Psoas muscle (tissue), 7 donors: ENCODE measurements at regions not wholly inside any gene's neighbourhood (a gene's known extent, or its start where the extent isn't known, plus 50 kb on each side); places are given as distances from the start of the nearest gene placed in this dataset.

ENCODE experiments used
- ATAC-seq, 4 donors: fragments of 200-7000 bp; cut with Tn5 transposase; one replicate each; pipeline ENCODE4 v1.9.1; 2020; ENCODE audit warnings: moderate library complexity in 3 of 4, mild to moderate bottlenecking in 2 of 4
- DNase-seq, 2 donors: peaks; one replicate each; pipeline ENCODE4 v3.0.0-alpha.2; 2020
- H3K27ac ChIP-seq: fragments of 200-600 bp; one replicate; pipeline ENCODE4 v1.8.0; 2022
- H3K27me3 ChIP-seq, 3 donors: fragments of 200-600 bp in 1 of 3; one replicate each; pipeline versions ENCODE4 v1.6.1 to v1.8.0; 2013 to 2022; ENCODE audit warnings: low read length in 2 of 3, mild to moderate bottlenecking in 2 of 3, moderate library complexity in 1 of 3; ENCODE audit not compliant: insufficient read depth in 3 of 3
- H3K36me3 ChIP-seq, 2 donors: fragments of 200-600 bp in 1 of 2; one replicate each; pipeline versions ENCODE4 v1.6.1 to v1.8.0; 2013 to 2022; ENCODE audit warnings: low read depth in 1 of 2, mild to moderate bottlenecking in 1 of 2, moderate library complexity in 1 of 2; ENCODE audit not compliant: insufficient read depth in 1 of 2
- H3K4me1 ChIP-seq: fragments of 200-600 bp; one replicate; pipeline ENCODE4 v1.8.0; 2022
- H3K4me3 ChIP-seq: fragments of 200-600 bp; one replicate; pipeline ENCODE4 v1.8.0; 2022; ENCODE audit warnings: mild to moderate bottlenecking
- H3K9me3 ChIP-seq: fragments of 200-600 bp; one replicate; pipeline ENCODE4 v1.8.0; 2022
- WGBS, 3 donors: extraction: QIAGEN DNeasy Blood & Tissue Kit; methylation state at CpG; one replicate each; pipeline versions ENCODE4 v1.1.6 to v1.1.7; 2013; 5-methylcytosine and 5-hydroxymethylcytosine counted together
- intact Hi-C, 2 donors: fragments of 100-400 bp; cut with DNase I; formaldehyde crosslinking; loops; one replicate each; pipeline versions ENCODE4 v1.11.0 to v1.14.2; 2022
- TF ChIP-seq, protein P1 (sequence below): fragments of 200-600 bp; IDR thresholded peaks from one replicate; pipeline ENCODE4 v1.8.0; 2022; ENCODE audit warnings: antibody characterized with exemption
- donor health status: healthy with polysubstance abuse.
- donor health status: DM: no; HTN: no; CAD: no; lungs with moderate emphysema.
- donor health status: Bipolar disorder and iron deficiency.
- donor health status: healthy.
- donor health status: DM: yes; HTN: yes; CAD: no.
- donor health status: DM: no; HTN: no; CAD: no.
- donor health status: DM: yes; HTN: yes; CAD: no.

DNA sequence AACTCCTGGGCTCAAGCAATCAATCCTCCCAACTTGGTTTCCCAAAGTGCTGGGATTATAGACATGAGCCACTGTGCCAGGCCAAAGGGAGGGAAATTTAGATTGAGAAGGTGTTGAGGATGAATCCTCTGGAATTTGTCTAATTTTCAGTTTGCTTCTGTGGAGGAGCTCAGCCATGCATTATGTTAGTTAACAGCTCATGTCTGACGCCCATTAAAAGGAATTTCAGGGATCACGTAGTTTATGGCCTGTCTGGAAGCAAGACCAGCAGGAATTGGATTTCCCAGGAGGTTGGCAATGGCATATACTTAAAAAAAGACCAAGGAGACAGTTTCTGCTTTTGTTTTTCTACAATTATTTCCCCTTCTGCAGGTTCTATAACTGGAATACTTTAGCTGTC is 165.7 kb downstream of the OTUD1 start:
- H3K4me1 ChIP-seq: no peaks in the 10 kb centered on the region
- DNase-seq: no peak
- TF ChIP-seq, protein P1, sequence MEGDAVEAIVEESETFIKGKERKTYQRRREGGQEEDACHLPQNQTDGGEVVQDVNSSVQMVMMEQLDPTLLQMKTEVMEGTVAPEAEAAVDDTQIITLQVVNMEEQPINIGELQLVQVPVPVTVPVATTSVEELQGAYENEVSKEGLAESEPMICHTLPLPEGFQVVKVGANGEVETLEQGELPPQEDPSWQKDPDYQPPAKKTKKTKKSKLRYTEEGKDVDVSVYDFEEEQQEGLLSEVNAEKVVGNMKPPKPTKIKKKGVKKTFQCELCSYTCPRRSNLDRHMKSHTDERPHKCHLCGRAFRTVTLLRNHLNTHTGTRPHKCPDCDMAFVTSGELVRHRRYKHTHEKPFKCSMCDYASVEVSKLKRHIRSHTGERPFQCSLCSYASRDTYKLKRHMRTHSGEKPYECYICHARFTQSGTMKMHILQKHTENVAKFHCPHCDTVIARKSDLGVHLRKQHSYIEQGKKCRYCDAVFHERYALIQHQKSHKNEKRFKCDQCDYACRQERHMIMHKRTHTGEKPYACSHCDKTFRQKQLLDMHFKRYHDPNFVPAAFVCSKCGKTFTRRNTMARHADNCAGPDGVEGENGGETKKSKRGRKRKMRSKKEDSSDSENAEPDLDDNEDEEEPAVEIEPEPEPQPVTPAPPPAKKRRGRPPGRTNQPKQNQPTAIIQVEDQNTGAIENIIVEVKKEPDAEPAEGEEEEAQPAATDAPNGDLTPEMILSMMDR: no peak
- no peak for ATAC-seq
- no peak overlapping the region for H3K4me3 ChIP-seq
- no peak overlapping the region for H3K27ac ChIP-seq
- intact Hi-C loops: no loop called here
- 12 to 35% (median 22%) methylated on average over 2 of the region's 2 CpGs for WGBS, 3 donors
- H3K36me3 ChIP-seq: no peaks in the 10 kb centered on the region
- no peaks in the 10 kb centered on the region for H3K9me3 ChIP-seq
- H3K27me3 ChIP-seq: no peaks in the 10 kb centered on the region

DNA sequence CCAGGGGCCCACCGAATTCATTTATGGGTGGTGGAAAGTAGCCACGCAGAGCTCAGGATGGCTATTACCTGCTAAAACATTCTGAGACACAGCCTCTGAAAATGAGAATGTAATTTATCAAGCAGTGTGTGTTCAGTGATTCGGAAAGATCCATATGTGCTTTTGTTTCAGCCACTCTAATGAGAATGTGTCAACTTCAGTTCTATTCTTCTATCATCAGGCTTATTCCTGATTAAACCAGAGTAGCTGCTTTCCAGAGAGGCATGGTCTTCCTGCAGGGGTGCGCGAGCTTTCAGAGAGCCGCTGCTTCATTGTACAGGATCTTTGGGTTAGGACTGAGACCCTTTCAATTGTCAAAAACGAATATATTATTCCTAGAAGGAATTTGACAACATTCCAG is 167.6 kb downstream of the OTUD1 start:
- Histone ChIP-seq H3K27ac (no peak overlapping the region), H3K36me3 (no peaks in the 10 kb centered on the region), H3K4me1 (peaks cover 7% of the 10 kb centered on the region), H3K27me3 (no peaks in the 10 kb centered on the region), H3K4me3 (no peak overlapping the region), H3K9me3 (no peaks in the 10 kb centered on the region)
- no peak for ATAC-seq
- 78 to 82% (median 80%) methylated on average over 7 of the region's 7 CpGs for WGBS, 3 donors
- intact Hi-C loops: no loop called here
- no peak for DNase-seq
- TF ChIP-seq, protein P1: no peak

DNA sequence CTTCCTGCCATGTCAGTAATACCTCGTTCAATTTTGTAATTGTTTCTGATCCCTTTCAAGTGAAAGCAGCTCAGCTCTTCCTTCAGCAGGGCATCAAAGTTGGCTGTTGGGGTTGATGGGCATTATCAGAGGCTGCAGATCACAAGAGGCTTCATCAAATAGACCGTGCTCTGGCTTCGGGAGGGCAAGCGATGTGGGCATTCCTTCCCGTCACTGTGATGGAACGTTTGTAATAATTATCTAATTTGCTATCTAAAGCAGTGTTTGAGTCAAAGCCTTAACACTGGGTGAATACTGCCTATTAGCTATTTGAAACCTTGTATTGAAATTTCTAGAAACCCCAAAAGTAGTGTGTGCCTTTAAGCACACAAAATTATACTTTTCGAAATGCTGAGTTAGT is 170.1 kb downstream of the OTUD1 start:
- ATAC-seq (no peak), DNase-seq (no peak)
- Histone ChIP-seq H3K27ac (no peak overlapping the region), H3K36me3 (no peaks in the 10 kb centered on the region), H3K4me1 (peaks cover 10% of the 10 kb centered on the region), H3K4me3 (no peak overlapping the region), H3K27me3 (no peaks in the 10 kb centered on the region), H3K9me3 (no peaks in the 10 kb centered on the region)
- WGBS, 3 donors: 89 to 90% (median 89%) methylated on average over 7 of the region's 7 CpGs
- intact Hi-C loops: no loop called here
- TF ChIP-seq, protein P1: no peak

DNA sequence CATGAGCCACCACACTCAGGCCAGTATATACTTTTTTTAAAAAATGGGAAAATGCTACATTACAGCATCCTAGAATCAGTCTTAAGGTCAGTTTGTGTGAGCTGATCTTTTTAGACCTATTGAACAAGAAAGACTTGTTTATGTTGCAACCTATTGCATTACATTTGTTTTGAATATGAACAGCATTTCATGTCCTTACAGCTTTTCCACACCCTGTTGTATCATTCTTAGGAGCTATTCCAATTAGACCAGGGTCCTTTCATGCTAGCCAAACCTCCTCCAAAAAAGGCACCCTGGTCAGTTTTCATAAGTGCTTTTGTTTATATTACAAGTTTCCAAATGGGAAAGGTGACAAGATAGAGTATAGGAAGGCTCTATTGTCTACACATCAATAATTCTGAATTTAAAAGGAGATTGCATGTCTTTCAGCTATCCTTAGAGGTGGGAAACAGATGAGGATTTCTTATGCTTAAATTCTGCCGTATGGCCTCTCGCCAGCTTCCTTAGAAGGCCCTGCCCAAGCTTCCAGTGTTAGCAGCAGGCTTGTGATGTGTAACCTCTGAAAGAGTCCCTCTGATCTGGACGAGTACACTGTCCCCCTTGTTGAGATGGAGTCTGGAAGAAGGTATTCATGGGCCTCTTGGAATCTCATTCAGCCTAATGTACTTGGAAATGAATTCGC is 171.9 kb downstream of the OTUD1 start:
- no peaks in the 10 kb centered on the region for H3K9me3 ChIP-seq
- H3K27ac ChIP-seq: no peak overlapping the region
- ATAC-seq (no peak), DNase-seq (peak in 1 of 2 donors; percentile 17)
- no peak overlapping the region for H3K4me3 ChIP-seq
- no peaks in the 10 kb centered on the region for H3K36me3 ChIP-seq
- H3K4me1 ChIP-seq: peaks cover 10% of the 10 kb centered on the region
- TF ChIP-seq, protein P1: no peak
- H3K27me3 ChIP-seq: no peaks in the 10 kb centered on the region
- intact Hi-C loops: no loop called here
- 54 to 64% (median 63%) methylated on average over 4 of the region's 4 CpGs for WGBS, 3 donors
